Neural progenitor cell (in vitro differentiated cells): ENCODE measurements at regions not wholly inside any gene's neighbourhood (a gene's known extent, or its start where the extent isn't known, plus 50 kb on each side); places are given as distances from the start of the nearest gene placed in this dataset.

Experiments used
- DNase-seq: peaks from one replicate; pipeline ENCODE4 v3.0.0-alpha.2; 2016; ENCODE audit warnings: low spot score
- H2AFZ ChIP-seq: fragments of 200-600 bp; sonication (generic); replicated peaks from 2 replicates; pipeline ENCODE4 v1.6.1; 2016; ENCODE audit warnings: antibody characterized with exemption
- H3F3A ChIP-seq: fragments of 200-600 bp; sonication (generic); 2 replicates; pipeline ENCODE4 v1.6.1; 2016; ENCODE audit warnings: antibody characterized with exemption, low read depth
- H3K27ac ChIP-seq: fragments of 200-600 bp; sonication (generic); 2 replicates; pipeline ENCODE4 v1.5.1; 2016; ENCODE audit warnings: mild to moderate bottlenecking
- H3K27me3 ChIP-seq: fragments of 200-600 bp; sonication (generic); 2 replicates; pipeline ENCODE4 v1.6.1; 2016; ENCODE audit warnings: mild to moderate bottlenecking, moderate library complexity
- H3K36me3 ChIP-seq: fragments of 200-600 bp; sonication (generic); 2 replicates; pipeline ENCODE4 v1.5.1; 2016
- H3K4me1 ChIP-seq: fragments of 200-600 bp; sonication (generic); 2 replicates; pipeline ENCODE4 v1.6.1; 2016; ENCODE audit warnings: mixed run types
- H3K4me2 ChIP-seq: fragments of 200-600 bp; sonication (generic); 2 replicates; pipeline ENCODE4 v1.6.1; 2016
- H3K4me3 ChIP-seq: fragments of 200-600 bp; sonication (generic); 2 replicates; pipeline ENCODE4 v1.5.1; 2016
- H3K79me2 ChIP-seq: fragments of 200-600 bp; sonication (generic); 2 replicates; pipeline ENCODE4 v1.6.1; 2016; ENCODE audit warnings: low read depth
- H3K9ac ChIP-seq: fragments of 200-600 bp; sonication (generic); 2 replicates; pipeline ENCODE4 v1.6.1; 2016
- H3K9me3 ChIP-seq: fragments of 200-600 bp; sonication (generic); 2 replicates; pipeline ENCODE4 v1.5.1; 2016; ENCODE audit warnings: low read depth
- H4K20me1 ChIP-seq: fragments of 200-600 bp; sonication (generic); 2 replicates; pipeline ENCODE4 v1.6.1; 2016; ENCODE audit warnings: low read depth
- H3K27ac Mint-ChIP-seq: 3 replicates; pipeline ENCODE4 v1.8.0; 2021; ENCODE audit warnings: mixed read lengths
- H3K27me3 Mint-ChIP-seq: 2 replicates; pipeline ENCODE4 v1.8.0; 2022; ENCODE audit warnings: low read depth, mild to moderate bottlenecking, inconsistent platforms, moderate library complexity, mixed read lengths; ENCODE audit not compliant: insufficient read depth
- H3K36me3 Mint-ChIP-seq: 3 replicates; pipeline ENCODE4 v1.8.0; 2021; ENCODE audit warnings: mixed read lengths
- H3K4me1 Mint-ChIP-seq: 3 replicates; pipeline ENCODE4 v1.8.0; 2021; ENCODE audit warnings: mixed read lengths
- H3K4me3 Mint-ChIP-seq: 3 replicates; pipeline ENCODE4 v1.8.0; 2021; ENCODE audit warnings: mild to moderate bottlenecking, moderate library complexity, mixed read lengths
- H3K9me3 Mint-ChIP-seq: 3 replicates; pipeline ENCODE4 v1.8.0; 2020; ENCODE audit warnings: mixed read lengths
- CTCF ChIP-seq: fragments of 200-600 bp; sonication (generic); IDR thresholded peaks from 2 replicates; pipeline ENCODE4 v1.5.1; 2017; ENCODE audit warnings: antibody characterized with exemption, mild to moderate bottlenecking
- EZH2 ChIP-seq: fragments of 200-600 bp; sonication (generic); IDR thresholded peaks from 2 replicates; pipeline ENCODE4 v1.6.1; 2017; ENCODE audit warnings: antibody characterized with exemption, mild to moderate bottlenecking, moderate library complexity
- EZH2phosphoT487 ChIP-seq: fragments of 200-600 bp; sonication (generic); IDR thresholded peaks from 2 replicates; pipeline ENCODE4 v1.6.1; 2017; ENCODE audit warnings: antibody characterized with exemption

- peaks cover 26% of the 10 kb centered on the region for H3K4me1 Mint-ChIP-seq
- Histone ChIP-seq H4K20me1 (no peaks in the 10 kb centered on the region), H3K4me1 (peaks cover 30% of the 10 kb centered on the region), H3K36me3 (no peaks in the 10 kb centered on the region), H2AFZ (no peak overlapping the region), H3F3A (peaks cover 11% of the 10 kb centered on the region), H3K27ac (peak overlapping the region; percentile 60), H3K4me2 (peak overlapping the region; percentile 58), H3K9ac (no peak overlapping the region), H3K9me3 (no peaks in the 10 kb centered on the region), H3K79me2 (no peaks in the 10 kb centered on the region), H3K4me3 (no peak overlapping the region), H3K27me3 (no peaks in the 10 kb centered on the region)
- no peaks in the 10 kb centered on the region for H3K27me3 Mint-ChIP-seq
- no peak overlapping the region for H3K4me3 Mint-ChIP-seq
- TF ChIP-seq EZH2 = no peak
- no peak for TF ChIP-seq CTCF
- no peak for TF ChIP-seq EZH2phosphoT487
- H3K36me3 Mint-ChIP-seq = no peaks in the 10 kb centered on the region
- peaks cover 5% of the 10 kb centered on the region for H3K9me3 Mint-ChIP-seq
- DNase-seq = no peak
- H3K27ac Mint-ChIP-seq = peak overlapping the region; percentile 72
These were observed 360.9 kb upstream of the ZC3H15 start for GRCh38 chr2:186125156-186125555.

- H3K4me1 Mint-ChIP-seq = peaks cover 30% of the 10 kb centered on the region
- no peaks in the 10 kb centered on the region for H3K27me3 Mint-ChIP-seq
- Histone ChIP-seq H4K20me1 (no peaks in the 10 kb centered on the region), H3K4me1 (peaks cover 34% of the 10 kb centered on the region), H3K27ac (no peak overlapping the region), H3K9ac (no peak overlapping the region), H3K4me2 (peak overlapping the region; percentile 58), H3F3A (peaks cover 16% of the 10 kb centered on the region), H3K79me2 (no peaks in the 10 kb centered on the region), H3K36me3 (no peaks in the 10 kb centered on the region), H2AFZ (no peak overlapping the region), H3K4me3 (no peak overlapping the region), H3K9me3 (no peaks in the 10 kb centered on the region), H3K27me3 (no peaks in the 10 kb centered on the region)
- peak overlapping the region; percentile 72 for H3K27ac Mint-ChIP-seq
- no peaks in the 10 kb centered on the region for H3K36me3 Mint-ChIP-seq
- peaks cover 5% of the 10 kb centered on the region for H3K9me3 Mint-ChIP-seq
- DNase-seq = no peak
- TF ChIP-seq EZH2phosphoT487 = no peak
- TF ChIP-seq CTCF = no peak
- no peak for TF ChIP-seq EZH2
- no peak overlapping the region for H3K4me3 Mint-ChIP-seq
These were observed 360.4 kb upstream of the ZC3H15 start for GRCh38 chr2:186125625-186126024.

- no peak for DNase-seq
- peak overlapping the region; percentile 55 for H3K27ac Mint-ChIP-seq
- H3K4me1 ChIP-seq = peaks cover 40% of the 10 kb centered on the region
- H3K36me3 Mint-ChIP-seq = no peaks in the 10 kb centered on the region
- no peak overlapping the region for H3K27ac ChIP-seq
- H3K9me3 Mint-ChIP-seq = peaks cover 5% of the 10 kb centered on the region
- TF ChIP-seq EZH2 (no peak), CTCF (no peak), EZH2phosphoT487 (no peak)
- H3K4me2 ChIP-seq = no peak overlapping the region
- H3K27me3 Mint-ChIP-seq = no peaks in the 10 kb centered on the region
- no peaks in the 10 kb centered on the region for H3K36me3 ChIP-seq
- H3K27me3 ChIP-seq = no peaks in the 10 kb centered on the region
- H3K4me3 Mint-ChIP-seq = no peak overlapping the region
- H3K79me2 ChIP-seq = no peaks in the 10 kb centered on the region
- no peak overlapping the region for H3K9ac ChIP-seq
- peaks cover 21% of the 10 kb centered on the region for H3F3A ChIP-seq
- no peak overlapping the region for H3K4me3 ChIP-seq
- H2AFZ ChIP-seq = no peak overlapping the region
- peaks cover 36% of the 10 kb centered on the region for H3K4me1 Mint-ChIP-seq
- no peaks in the 10 kb centered on the region for H4K20me1 ChIP-seq
- H3K9me3 ChIP-seq = no peaks in the 10 kb centered on the region
These were observed 359.9 kb upstream of the ZC3H15 start for GRCh38 chr2:186126181-186126580.
